Heart left ventricle (tissue), 13 donors: ENCODE measurements at regions not wholly inside any gene's neighbourhood (a gene's known extent, or its start where the extent isn't known, plus 50 kb on each side); places are given as distances from the start of the nearest gene placed in this dataset.

Experiments used
- CTCF ChIP-seq, 12 donors: fragments of 200-600 bp; sonication (generic) in 4 of 12; IDR thresholded peaks; one replicate each; pipeline versions ENCODE4 v1.5.0 to v1.8.0; 2018 to 2022; ENCODE audit warnings: antibody characterized with exemption in 12 of 12, mild to moderate bottlenecking in 5 of 12
- POLR2A ChIP-seq, 2 donors: fragments of 450-650 bp; IDR thresholded peaks; one replicate each; pipeline ENCODE4 v1.6.1; 2017; ENCODE audit warnings: antibody characterized with exemption in 2 of 2, mild to moderate bottlenecking in 2 of 2, moderate library complexity in 2 of 2
- donor health status: ischemic (EF 13 %, LVEDD 7.1; RV severe dilation, severe dysfunction).
- donor health status: DM: no; HTN: yes; CAD: no.
- donor health status: DM: no; HTN: no; CAD: no.
- donor health status: ischemic (EF 25% LVEDD 6.9; RV normal size, moderate dysfunction).
- donor health status: ischemic (EF 25% LVEDD 5.7; RV mildly dilated, moderate dysfunction).
- donor health status: ischemic (EF 35%, LVEDD 5.7; RV mildly dilated, moderate dysfunction).
- donor health status: nonischemic (EF 11% LVEDD 7.7; RV severe dilation, severe dysfunction).
- donor health status: DM: yes; HTN: yes; CAD: no.
- donor health status: PGD.
- donor health status: ischemic (EF 29% LVEDD 5.4; RV normal size, mild dysfunction).
- donor health status: nonischemic (EF 23%, LVEDD 6.1; RV moderate dilation, normal function).

GRCh38 chr2:204257781-204258180 lies 287.5 kb upstream of the PARD3B start:
- TF ChIP-seq CTCF (IDR thresholded peaks at IDR 0.05) (no peak), POLR2A (IDR thresholded peaks at IDR 0.05) (no peak)
